WERI-Rb-1 (cell line): ENCODE measurements at regions not wholly inside any gene's neighbourhood (a gene's known extent, or its start where the extent isn't known, plus 50 kb on each side); places are given as distances from the start of the nearest gene placed in this dataset.

Experiments
- DNase-seq: peaks from one replicate; pipeline ENCODE4 v3.0.0-alpha.2; 2020
- H3K27ac ChIP-seq: fragments of 250-450 bp; sonication (Bioruptor Pico); 2 replicates; pipeline ENCODE4 v1.5.1; 2020; ENCODE audit warnings: mild to moderate bottlenecking, moderate library complexity
- H3K27me3 ChIP-seq: fragments of 250-450 bp; sonication (Bioruptor Pico); 2 replicates; pipeline ENCODE4 v1.5.1; 2021; ENCODE audit warnings: mild to moderate bottlenecking, low read depth, moderate library complexity; ENCODE audit not compliant: insufficient read depth, severe bottlenecking
- H3K36me3 ChIP-seq: fragments of 250-450 bp; sonication (Bioruptor Pico); 2 replicates; pipeline ENCODE4 v1.5.1; 2020; ENCODE audit warnings: mild to moderate bottlenecking, moderate library complexity
- H3K4me3 ChIP-seq: 2 replicates; pipeline ENCODE4 v1.5.1; 2011; ENCODE audit warnings: low read depth, mild to moderate bottlenecking, control low read depth, low read length
- H3K9me3 ChIP-seq: fragments of 250-450 bp; sonication (Bioruptor Pico); 2 replicates; pipeline ENCODE4 v1.5.1; 2021; ENCODE audit warnings: mild to moderate bottlenecking, moderate library complexity; ENCODE audit not compliant: severe bottlenecking
- CTCF ChIP-seq: IDR thresholded peaks from 2 replicates; pipeline ENCODE4 v1.5.1; 2011; ENCODE audit warnings: low read depth, mild to moderate bottlenecking, control low read depth, inconsistent platforms, low read length

DNA sequence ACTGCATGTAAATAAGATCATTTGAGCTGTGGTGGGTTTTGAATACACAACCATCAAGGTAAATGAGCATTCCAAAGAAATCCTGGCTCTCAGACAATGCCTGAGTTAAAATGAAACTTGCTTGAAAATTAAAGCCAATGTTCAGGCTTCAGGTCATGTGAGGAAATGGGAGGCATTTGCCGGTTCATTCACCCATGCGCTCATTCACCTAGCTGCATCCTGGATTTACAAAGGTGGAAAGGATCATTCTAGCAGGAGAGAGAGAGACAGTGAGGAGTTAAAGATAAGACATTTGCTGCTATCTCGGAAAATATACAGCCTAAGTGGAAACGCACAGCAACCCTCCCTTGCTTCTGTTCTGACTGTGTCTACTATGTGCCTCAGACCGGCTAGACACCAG is 143.8 kb upstream of the KLF4 start:
- Histone ChIP-seq H3K36me3 (no peaks in the 10 kb centered on the region), H3K4me3 (no peak overlapping the region), H3K27me3 (peaks cover 79% of the 10 kb centered on the region), H3K27ac (no peak overlapping the region), H3K9me3 (peaks cover 5% of the 10 kb centered on the region)
- no peak for DNase-seq
- TF ChIP-seq CTCF = no peak

GRCh38 chr9:107632661-107633060 is 143.1 kb upstream of the KLF4 start:
- Histone ChIP-seq H3K36me3 (no peaks in the 10 kb centered on the region), H3K4me3 (no peak overlapping the region), H3K27me3 (peaks cover 82% of the 10 kb centered on the region), H3K27ac (no peak overlapping the region), H3K9me3 (peaks cover 5% of the 10 kb centered on the region)
- TF ChIP-seq CTCF = no peak
- no peak for DNase-seq

GRCh38 chr9:107632216-107632615 is 142.6 kb upstream of the KLF4 start:
- Histone ChIP-seq H3K27me3 (peaks cover 82% of the 10 kb centered on the region), H3K36me3 (no peaks in the 10 kb centered on the region), H3K9me3 (peaks cover 6% of the 10 kb centered on the region), H3K27ac (no peak overlapping the region), H3K4me3 (no peak overlapping the region)
- DNase-seq = no peak
- no peak for TF ChIP-seq CTCF

GRCh38 chr9:107631788-107632187 is 142.2 kb upstream of the KLF4 start:
- H3K4me3 ChIP-seq = no peak overlapping the region
- DNase-seq = no peak
- TF ChIP-seq CTCF = no peak
- H3K9me3 ChIP-seq = peaks cover 10% of the 10 kb centered on the region
- H3K27me3 ChIP-seq = peaks cover 82% of the 10 kb centered on the region
- H3K36me3 ChIP-seq = no peaks in the 10 kb centered on the region
- H3K27ac ChIP-seq = no peak overlapping the region

GRCh38 chr9:107630156-107630555 is 140.6 kb upstream of the KLF4 start:
- Histone ChIP-seq H3K36me3 (no peaks in the 10 kb centered on the region), H3K9me3 (peaks cover 13% of the 10 kb centered on the region), H3K27ac (no peak overlapping the region), H3K27me3 (peaks cover 81% of the 10 kb centered on the region), H3K4me3 (no peak overlapping the region)
- TF ChIP-seq CTCF = no peak
- no peak for DNase-seq

DNA sequence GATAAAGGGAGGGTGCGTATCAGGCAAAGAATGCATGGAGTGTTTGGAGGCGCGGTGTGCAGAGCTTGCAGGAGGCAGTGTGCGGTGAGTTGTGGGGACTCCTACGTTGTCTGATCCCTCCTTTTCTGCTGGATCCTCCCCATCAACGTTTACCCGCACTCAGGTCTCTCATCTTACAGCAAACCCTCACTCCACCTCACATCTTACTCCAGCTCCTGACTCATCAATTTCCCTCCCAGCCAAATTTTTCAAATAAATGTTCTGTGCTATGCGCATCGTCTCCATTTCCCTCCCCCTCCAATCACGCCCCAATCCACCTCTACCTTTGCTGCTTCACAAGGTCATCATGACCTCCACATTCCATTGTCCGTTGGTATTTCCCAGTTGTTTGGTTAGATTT is 138.9 kb upstream of the KLF4 start:
- TF ChIP-seq CTCF = no peak
- no peak for DNase-seq
- no peaks in the 10 kb centered on the region for H3K36me3 ChIP-seq
- no peak overlapping the region for H3K4me3 ChIP-seq
- H3K27me3 ChIP-seq = peaks cover 86% of the 10 kb centered on the region
- H3K27ac ChIP-seq = no peak overlapping the region
- peaks cover 13% of the 10 kb centered on the region for H3K9me3 ChIP-seq
